ENCODE measurements at regions not wholly inside any gene's neighbourhood (a gene's known extent, or its start where the extent isn't known, plus 50 kb on each side); places are given as distances from the start of the nearest gene placed in this dataset.

- Mint-ChIP-seq H3K4me1 (ENCODE audit: unreplicated experiment) (peaks cover 18% of the 10 kb centered on the region), H3K36me3 (ENCODE audit: low read depth, unreplicated experiment) (no peaks in the 10 kb centered on the region), H3K4me3 (ENCODE audit: unreplicated experiment) (no peak overlapping the region), H3K9me3 (ENCODE audit: unreplicated experiment) (peaks cover 4% of the 10 kb centered on the region), H3K27me3 (ENCODE audit: unreplicated experiment) (peaks cover 7% of the 10 kb centered on the region), H3K27ac (ENCODE audit: unreplicated experiment) (no peak overlapping the region)
- no peak for DNase-seq (ENCODE audit: low spot score)
- TF ChIP-seq, protein P1, sequence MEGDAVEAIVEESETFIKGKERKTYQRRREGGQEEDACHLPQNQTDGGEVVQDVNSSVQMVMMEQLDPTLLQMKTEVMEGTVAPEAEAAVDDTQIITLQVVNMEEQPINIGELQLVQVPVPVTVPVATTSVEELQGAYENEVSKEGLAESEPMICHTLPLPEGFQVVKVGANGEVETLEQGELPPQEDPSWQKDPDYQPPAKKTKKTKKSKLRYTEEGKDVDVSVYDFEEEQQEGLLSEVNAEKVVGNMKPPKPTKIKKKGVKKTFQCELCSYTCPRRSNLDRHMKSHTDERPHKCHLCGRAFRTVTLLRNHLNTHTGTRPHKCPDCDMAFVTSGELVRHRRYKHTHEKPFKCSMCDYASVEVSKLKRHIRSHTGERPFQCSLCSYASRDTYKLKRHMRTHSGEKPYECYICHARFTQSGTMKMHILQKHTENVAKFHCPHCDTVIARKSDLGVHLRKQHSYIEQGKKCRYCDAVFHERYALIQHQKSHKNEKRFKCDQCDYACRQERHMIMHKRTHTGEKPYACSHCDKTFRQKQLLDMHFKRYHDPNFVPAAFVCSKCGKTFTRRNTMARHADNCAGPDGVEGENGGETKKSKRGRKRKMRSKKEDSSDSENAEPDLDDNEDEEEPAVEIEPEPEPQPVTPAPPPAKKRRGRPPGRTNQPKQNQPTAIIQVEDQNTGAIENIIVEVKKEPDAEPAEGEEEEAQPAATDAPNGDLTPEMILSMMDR (IDR thresholded peaks at IDR 0.05; ENCODE audit: unreplicated experiment) = no peak
Measured at GRCh38 chr2:121818546-121818945, 63.1 kb downstream of the TSN start.

- TF ChIP-seq, protein P1 (IDR thresholded peaks at IDR 0.05; ENCODE audit: unreplicated experiment) = no peak
- Mint-ChIP-seq H3K4me3 (ENCODE audit: unreplicated experiment) (no peak overlapping the region), H3K36me3 (ENCODE audit: low read depth, unreplicated experiment) (no peaks in the 10 kb centered on the region), H3K27me3 (ENCODE audit: unreplicated experiment) (peaks cover 7% of the 10 kb centered on the region), H3K27ac (ENCODE audit: unreplicated experiment) (no peak overlapping the region), H3K4me1 (ENCODE audit: unreplicated experiment) (peaks cover 19% of the 10 kb centered on the region), H3K9me3 (ENCODE audit: unreplicated experiment) (peaks cover 4% of the 10 kb centered on the region)
- no peak for DNase-seq (ENCODE audit: low spot score)
Measured at GRCh38 chr2:121819846-121820245, 64.4 kb downstream of the TSN start.

DNA sequence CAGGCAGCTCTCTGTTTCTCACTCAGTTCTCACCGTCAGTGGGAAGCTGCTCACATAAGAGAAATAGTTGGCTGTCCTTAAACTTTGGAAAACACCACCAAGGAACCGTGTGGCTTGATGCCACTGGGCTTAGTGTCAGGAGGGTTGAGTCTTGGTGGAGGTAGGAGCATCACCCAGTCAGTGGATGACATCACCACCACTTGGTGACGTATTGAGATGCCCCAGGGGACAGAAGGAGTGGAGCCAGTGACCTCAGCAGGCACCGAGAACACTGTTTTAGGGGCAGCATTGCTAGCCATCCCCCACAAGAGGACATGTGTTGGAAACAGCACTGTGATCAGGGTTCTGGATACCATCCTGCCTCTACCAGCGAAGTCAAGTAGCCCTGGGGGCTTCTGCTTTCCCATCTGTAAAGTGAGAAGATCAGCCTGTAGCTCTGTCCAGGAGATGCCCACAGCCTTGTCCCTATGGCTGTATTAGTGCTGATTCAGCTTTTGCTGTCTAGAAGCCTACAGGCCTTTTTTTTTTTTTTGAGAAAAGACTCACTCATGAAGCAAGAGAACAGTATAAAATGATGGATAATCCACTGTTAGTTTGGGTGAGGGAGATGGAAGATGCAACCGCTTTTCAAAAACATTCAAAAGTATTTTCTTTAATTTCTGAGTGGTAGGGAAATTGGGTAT, 66.2 kb downstream of the TSN start:
- Mint-ChIP-seq H3K9me3 (ENCODE audit: unreplicated experiment) (peaks cover 4% of the 10 kb centered on the region), H3K27ac (ENCODE audit: unreplicated experiment) (no peak overlapping the region), H3K4me1 (ENCODE audit: unreplicated experiment) (peaks cover 16% of the 10 kb centered on the region), H3K36me3 (ENCODE audit: low read depth, unreplicated experiment) (no peaks in the 10 kb centered on the region), H3K4me3 (ENCODE audit: unreplicated experiment) (no peak overlapping the region), H3K27me3 (ENCODE audit: unreplicated experiment) (peaks cover 7% of the 10 kb centered on the region)
- no peak for DNase-seq (ENCODE audit: low spot score)
- TF ChIP-seq, protein P1 (IDR thresholded peaks at IDR 0.05; ENCODE audit: unreplicated experiment) = no peak

DNA sequence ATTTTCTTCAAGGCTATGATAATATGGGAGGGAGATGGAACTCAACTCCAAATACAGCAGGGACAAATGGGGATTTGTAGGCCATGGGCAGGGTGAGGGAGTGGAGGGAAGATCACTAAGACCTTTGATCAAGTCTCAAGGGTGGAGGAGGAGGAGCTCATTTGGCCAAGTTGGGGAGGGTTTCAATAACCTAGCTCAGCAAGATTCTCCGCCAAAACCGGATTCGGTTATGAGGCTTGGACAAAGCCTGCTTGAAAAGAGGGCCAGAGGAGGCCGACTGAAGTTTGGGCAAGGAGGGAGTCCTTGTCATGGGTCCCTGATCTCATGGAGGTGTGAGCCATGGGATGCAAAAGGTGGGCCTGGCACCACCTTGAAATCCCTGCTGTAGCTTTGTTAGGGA, 68.8 kb downstream of the TSN start:
- H3K4me3 Mint-ChIP-seq (ENCODE audit: unreplicated experiment) = no peak overlapping the region
- no peak overlapping the region for H3K27ac Mint-ChIP-seq (ENCODE audit: unreplicated experiment)
- H3K4me1 Mint-ChIP-seq (ENCODE audit: unreplicated experiment) = peaks cover 12% of the 10 kb centered on the region
- TF ChIP-seq, protein P1 (IDR thresholded peaks at IDR 0.05; ENCODE audit: unreplicated experiment) = no peak
- no peak for DNase-seq (ENCODE audit: low spot score)
- H3K36me3 Mint-ChIP-seq (ENCODE audit: low read depth, unreplicated experiment) = no peaks in the 10 kb centered on the region
- no peaks in the 10 kb centered on the region for H3K9me3 Mint-ChIP-seq (ENCODE audit: unreplicated experiment)
- H3K27me3 Mint-ChIP-seq (ENCODE audit: unreplicated experiment) = no peaks in the 10 kb centered on the region

DNA sequence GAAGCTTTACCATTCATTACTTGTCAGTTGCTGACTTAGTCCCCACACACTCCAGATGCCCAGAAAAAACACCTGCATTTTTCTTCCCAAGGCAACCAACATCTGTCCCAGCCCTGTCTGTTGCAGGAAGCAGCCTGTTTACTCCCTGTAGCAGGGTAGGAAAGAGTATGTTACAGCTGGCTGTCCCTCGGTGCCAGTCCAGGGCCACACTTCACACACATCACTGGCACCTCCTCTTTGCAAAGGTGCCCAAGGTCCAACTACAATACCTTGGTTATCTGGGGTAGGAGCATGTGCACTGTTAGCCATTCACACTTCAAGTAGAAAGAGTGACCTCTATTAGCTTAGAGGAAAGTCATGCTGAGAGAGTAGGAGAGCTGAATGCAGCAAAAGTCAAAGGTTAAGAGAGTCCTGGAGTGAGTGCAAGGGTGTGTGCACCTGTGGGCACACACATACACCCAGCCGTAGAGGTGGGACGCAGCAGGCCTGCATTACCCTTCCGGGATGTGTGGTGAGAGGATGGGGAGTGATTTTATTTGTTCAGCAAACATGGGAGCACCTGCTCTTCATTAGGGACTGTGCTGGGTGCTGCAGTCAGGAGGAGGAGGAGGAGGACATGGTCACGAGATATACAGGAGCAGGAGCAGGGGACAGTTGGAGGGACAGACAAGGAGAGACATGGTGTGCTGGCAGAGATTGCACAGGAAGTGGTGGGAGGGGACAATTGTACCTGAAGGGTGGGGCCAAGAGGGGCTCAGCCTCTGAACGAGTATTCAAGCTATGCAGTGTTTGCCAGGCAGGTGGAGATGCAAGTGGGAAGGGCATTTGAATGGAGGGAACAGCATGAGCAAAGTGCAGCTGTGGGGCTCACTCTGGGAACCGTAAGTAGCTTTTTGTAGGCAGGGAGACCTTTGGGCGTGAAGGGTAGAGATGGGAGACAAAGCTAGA, 69.8 kb downstream of the TSN start:
- Mint-ChIP-seq H3K4me1 (ENCODE audit: unreplicated experiment) (peaks cover 7% of the 10 kb centered on the region), H3K27me3 (ENCODE audit: unreplicated experiment) (no peaks in the 10 kb centered on the region), H3K4me3 (ENCODE audit: unreplicated experiment) (no peak overlapping the region), H3K9me3 (ENCODE audit: unreplicated experiment) (no peaks in the 10 kb centered on the region), H3K36me3 (ENCODE audit: low read depth, unreplicated experiment) (no peaks in the 10 kb centered on the region), H3K27ac (ENCODE audit: unreplicated experiment) (no peak overlapping the region)
- TF ChIP-seq, protein P1 (IDR thresholded peaks at IDR 0.05; ENCODE audit: unreplicated experiment) = no peak
- DNase-seq (ENCODE audit: low spot score) = no peak

Measured in endothelial cell (in vitro differentiated cells).